Prostate gland (tissue), 2 donors: ENCODE measurements at regions not wholly inside any gene's neighbourhood (a gene's known extent, or its start where the extent isn't known, plus 50 kb on each side); places are given as distances from the start of the nearest gene placed in this dataset.

Experiments used
- CTCF ChIP-seq, 4 experiments: fragments of 200-600 bp in 2 of 4; fragments of 450-650 bp in 2 of 4; sonication (generic) in 2 of 4; IDR thresholded peaks; 1 replicate in 3 of 4; 2 replicates in 1 of 4; pipeline ENCODE4 v1.5.1; 2016 to 2019; ENCODE audit warnings: antibody characterized with exemption in 4 of 4, mild to moderate bottlenecking in 2 of 4, moderate library complexity in 2 of 4
- POLR2A ChIP-seq: fragments of 450-650 bp; IDR thresholded peaks from one replicate; pipeline ENCODE4 v1.6.1; 2016; ENCODE audit warnings: antibody characterized with exemption, mild to moderate bottlenecking
- POLR2AphosphoS5 ChIP-seq: sonication (generic); formaldehyde crosslinking; IDR thresholded peaks from one replicate; pipeline ENCODE4 v1.6.1; 2017; ENCODE audit warnings: antibody characterized with exemption

- TF ChIP-seq CTCF (IDR thresholded peaks at IDR 0.05): no peak
- no peak for TF ChIP-seq POLR2A
- no peak for TF ChIP-seq POLR2AphosphoS5
These were observed 232.7 kb downstream of the TTC32 start for GRCh38 chr2:19669126-19669525.
